Endodermal cell (in vitro differentiated cells): ENCODE measurements at regions not wholly inside any gene's neighbourhood (a gene's known extent, or its start where the extent isn't known, plus 50 kb on each side); places are given as distances from the start of the nearest gene placed in this dataset.

ENCODE experiments used
- DNase-seq: peaks from one replicate; pipeline ENCODE4 v3.0.0-alpha.2; 2017
- H3K27ac ChIP-seq: 2 replicates; pipeline ENCODE4 v1.5.1; 2013; ENCODE audit warnings: mild to moderate bottlenecking, low read depth, low read length, moderate library complexity
- H3K27me3 ChIP-seq: 2 replicates; pipeline ENCODE4 v1.6.1; 2013; ENCODE audit warnings: mild to moderate bottlenecking, low read length, moderate library complexity; ENCODE audit not compliant: insufficient read depth, control insufficient read depth, poor library complexity, severe bottlenecking
- H3K36me3 ChIP-seq: 2 replicates; pipeline ENCODE4 v1.7.0; 2013; ENCODE audit warnings: mild to moderate bottlenecking, low read length, moderate library complexity; ENCODE audit not compliant: control insufficient read depth, insufficient read depth
- H3K4me1 ChIP-seq: one replicate; pipeline ENCODE4 v1.7.0; 2013; ENCODE audit warnings: low read length; ENCODE audit not compliant: control insufficient read depth, insufficient read depth
- H3K4me3 ChIP-seq: 2 replicates; pipeline ENCODE4 v1.5.1; 2013; ENCODE audit warnings: mild to moderate bottlenecking, low read length, moderate library complexity
- H3K9ac ChIP-seq: 2 replicates; pipeline ENCODE4 v1.6.1; 2013; ENCODE audit warnings: mild to moderate bottlenecking, low read length, moderate library complexity; ENCODE audit not compliant: poor library complexity, severe bottlenecking; ENCODE audit errors: extremely low read depth
- H3K9me3 ChIP-seq: 2 replicates; pipeline ENCODE4 v1.6.1; 2013; ENCODE audit warnings: mild to moderate bottlenecking, low read length, moderate library complexity; ENCODE audit not compliant: control insufficient read depth
- H3K27ac Mint-ChIP-seq: 2 replicates; pipeline ENCODE4 v1.8.0; 2020; ENCODE audit warnings: mixed read lengths
- H3K27me3 Mint-ChIP-seq: 2 replicates; pipeline ENCODE4 v1.8.0; 2021; ENCODE audit warnings: mild to moderate bottlenecking, mixed read lengths; ENCODE audit not compliant: insufficient read depth
- H3K36me3 Mint-ChIP-seq: 2 replicates; pipeline ENCODE4 v1.8.0; 2020; ENCODE audit warnings: low read depth, mixed read lengths
- H3K4me1 Mint-ChIP-seq: 2 replicates; pipeline ENCODE4 v1.8.0; 2020; ENCODE audit warnings: mixed read lengths
- H3K4me3 Mint-ChIP-seq: 2 replicates; pipeline ENCODE4 v1.8.0; 2020; ENCODE audit warnings: mild to moderate bottlenecking, moderate library complexity, mixed read lengths
- H3K9me3 Mint-ChIP-seq: 2 replicates; pipeline ENCODE4 v1.8.0; 2020; ENCODE audit warnings: mild to moderate bottlenecking, mixed read lengths
- WGBS, 2 experiments: methylation state at CpG; one replicate each; pipeline versions ENCODE4 v1.1.5 to v1.1.7; 2013; ENCODE audit warnings: missing lambda C conversion rate in 2 of 2, mixed read lengths in 1 of 2; ENCODE audit not compliant: insufficient coverage in 1 of 2, insufficient read length in 1 of 2; 5-methylcytosine and 5-hydroxymethylcytosine counted together
- TF ChIP-seq, protein P1 (sequence below): fragments of 200-600 bp; sonication (generic); conservative IDR thresholded peaks from 2 replicates; pipeline ENCODE4 v1.5.0; 2021; ENCODE audit warnings: antibody characterized with exemption, mild to moderate bottlenecking

DNA sequence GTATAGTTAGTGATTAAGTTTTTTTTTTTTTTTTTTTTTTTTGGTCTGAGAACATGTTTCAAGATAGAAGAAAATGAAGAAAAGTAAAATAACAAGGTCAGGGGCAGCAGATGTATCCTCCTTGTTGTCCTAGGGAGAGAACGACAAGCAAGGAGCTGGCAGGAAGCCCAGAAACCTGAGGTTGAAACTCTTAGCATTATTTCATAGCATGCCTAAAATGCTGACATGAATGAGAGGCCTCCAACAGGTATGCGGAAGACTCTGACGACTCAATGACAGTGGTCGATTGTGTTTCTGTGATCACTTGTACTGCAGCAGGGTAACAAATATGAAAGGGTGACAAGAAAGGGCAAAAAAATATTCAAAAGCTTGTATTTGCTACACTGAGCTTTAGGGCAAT lies 415.9 kb downstream of the PLA2G4A start:
- H3K4me3 ChIP-seq, result no peak overlapping the region
- TF ChIP-seq, protein P1, sequence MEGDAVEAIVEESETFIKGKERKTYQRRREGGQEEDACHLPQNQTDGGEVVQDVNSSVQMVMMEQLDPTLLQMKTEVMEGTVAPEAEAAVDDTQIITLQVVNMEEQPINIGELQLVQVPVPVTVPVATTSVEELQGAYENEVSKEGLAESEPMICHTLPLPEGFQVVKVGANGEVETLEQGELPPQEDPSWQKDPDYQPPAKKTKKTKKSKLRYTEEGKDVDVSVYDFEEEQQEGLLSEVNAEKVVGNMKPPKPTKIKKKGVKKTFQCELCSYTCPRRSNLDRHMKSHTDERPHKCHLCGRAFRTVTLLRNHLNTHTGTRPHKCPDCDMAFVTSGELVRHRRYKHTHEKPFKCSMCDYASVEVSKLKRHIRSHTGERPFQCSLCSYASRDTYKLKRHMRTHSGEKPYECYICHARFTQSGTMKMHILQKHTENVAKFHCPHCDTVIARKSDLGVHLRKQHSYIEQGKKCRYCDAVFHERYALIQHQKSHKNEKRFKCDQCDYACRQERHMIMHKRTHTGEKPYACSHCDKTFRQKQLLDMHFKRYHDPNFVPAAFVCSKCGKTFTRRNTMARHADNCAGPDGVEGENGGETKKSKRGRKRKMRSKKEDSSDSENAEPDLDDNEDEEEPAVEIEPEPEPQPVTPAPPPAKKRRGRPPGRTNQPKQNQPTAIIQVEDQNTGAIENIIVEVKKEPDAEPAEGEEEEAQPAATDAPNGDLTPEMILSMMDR, result no peak
- no peaks in the 10 kb centered on the region for H3K27me3 ChIP-seq
- no peaks in the 10 kb centered on the region for H3K36me3 ChIP-seq
- WGBS, 2 experiments, result 53 to 70% methylated on average over 4 of the region's 4 CpGs
- H3K36me3 Mint-ChIP-seq, result no peaks in the 10 kb centered on the region
- H3K9me3 Mint-ChIP-seq, result peaks cover 4% of the 10 kb centered on the region
- no peak overlapping the region for H3K4me3 Mint-ChIP-seq
- no peaks in the 10 kb centered on the region for H3K4me1 ChIP-seq
- H3K4me1 Mint-ChIP-seq, result no peaks in the 10 kb centered on the region
- no peak overlapping the region for H3K9ac ChIP-seq
- H3K27ac Mint-ChIP-seq, result no peak overlapping the region
- no peak overlapping the region for H3K27ac ChIP-seq
- no peaks in the 10 kb centered on the region for H3K9me3 ChIP-seq
- DNase-seq, result no peak
- no peaks in the 10 kb centered on the region for H3K27me3 Mint-ChIP-seq

DNA sequence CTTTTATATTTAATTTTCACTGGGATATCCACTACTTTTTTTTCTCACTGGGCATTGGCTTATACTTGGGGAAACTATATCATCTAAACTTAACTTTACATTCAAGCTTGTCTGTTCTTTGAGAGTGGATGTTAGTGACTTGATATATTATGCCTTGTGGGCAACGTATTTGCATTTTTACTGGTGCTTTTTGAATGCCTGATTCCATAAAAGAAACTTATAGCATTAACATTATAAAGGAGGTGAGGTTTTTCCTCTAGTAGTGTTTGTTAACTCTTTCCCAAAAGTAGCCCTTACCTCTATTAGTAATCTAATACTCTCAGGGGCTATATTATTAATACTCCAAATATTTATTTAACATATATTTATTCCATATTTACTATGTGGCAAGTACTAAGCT lies 416.5 kb downstream of the PLA2G4A start:
- H3K27me3 ChIP-seq, result no peaks in the 10 kb centered on the region
- TF ChIP-seq, protein P1, result no peak

DNA sequence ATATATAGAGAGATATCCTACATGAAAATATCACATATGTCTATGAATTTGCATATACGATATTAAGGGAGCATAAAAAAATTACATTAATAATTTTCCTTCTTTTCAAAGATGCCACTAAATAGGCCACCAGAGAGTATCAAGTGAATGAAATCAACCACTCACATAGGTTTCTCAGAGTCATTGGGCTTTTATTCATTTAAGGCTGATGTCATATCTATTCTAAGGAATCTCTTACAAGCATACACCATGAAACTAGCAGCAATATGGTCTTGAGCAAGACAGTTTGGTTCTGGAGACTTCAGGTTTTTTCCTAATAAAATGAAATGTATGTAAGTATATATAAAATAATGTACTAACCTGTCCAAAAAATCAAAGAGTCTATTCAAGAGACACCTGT lies 420.4 kb downstream of the PLA2G4A start:
- Histone ChIP-seq H3K4me3 (no peak overlapping the region), H3K36me3 (no peaks in the 10 kb centered on the region), H3K27ac (no peak overlapping the region), H3K9ac (no peak overlapping the region), H3K4me1 (no peaks in the 10 kb centered on the region), H3K9me3 (no peaks in the 10 kb centered on the region), H3K27me3 (no peaks in the 10 kb centered on the region)
- 100% methylated on average over 1 of the region's 1 CpG; no CpG with 5 or more reads in 1 of the 2 experiments for WGBS, 2 experiments
- Mint-ChIP-seq H3K36me3 (no peaks in the 10 kb centered on the region), H3K9me3 (peaks cover 4% of the 10 kb centered on the region), H3K27ac (no peak overlapping the region), H3K27me3 (peaks cover 8% of the 10 kb centered on the region), H3K4me1 (no peaks in the 10 kb centered on the region), H3K4me3 (no peak overlapping the region)
- TF ChIP-seq, protein P1, result no peak
- no peak for DNase-seq

More for the DNA sequence above, 416.5 kb downstream of the PLA2G4A start:
- Histone ChIP-seq H3K4me3 (no peak overlapping the region), H3K9ac (no peak overlapping the region), H3K4me1 (no peaks in the 10 kb centered on the region), H3K27ac (no peak overlapping the region), H3K36me3 (no peaks in the 10 kb centered on the region), H3K9me3 (no peaks in the 10 kb centered on the region)
- 60% methylated on average over 1 of the region's 1 CpG; no CpG with 5 or more reads in 1 of the 2 experiments for WGBS, 2 experiments
- no peak overlapping the region for H3K27ac Mint-ChIP-seq
- peaks cover 4% of the 10 kb centered on the region for H3K9me3 Mint-ChIP-seq
- no peaks in the 10 kb centered on the region for H3K36me3 Mint-ChIP-seq
- no peak for DNase-seq
- H3K4me1 Mint-ChIP-seq, result no peaks in the 10 kb centered on the region
- H3K4me3 Mint-ChIP-seq, result no peak overlapping the region
- H3K27me3 Mint-ChIP-seq, result no peaks in the 10 kb centered on the region
